Stimulated activated memory B cell treated with anti-CD40 and anti-IgM and Interleukin-4, amounts not matched to agents 10 μg/mL and 1 μg/mL and 100 μg/mL, for 72 hours (primary cell): ENCODE measurements at regions not wholly inside any gene's neighbourhood (a gene's known extent, or its start where the extent isn't known, plus 50 kb on each side); places are given as distances from the start of the nearest gene placed in this dataset.

ENCODE experiments used
- ATAC-seq: fragments of 150-1000 bp; cut with Tn5 transposase; 2 replicates; pipeline ENCODE4 v1.10.0; 2021
- H3K27ac Mint-ChIP-seq: one replicate; pipeline ENCODE4 v1.8.0; 2022; ENCODE audit warnings: mild to moderate bottlenecking, mixed read lengths
- H3K27me3 Mint-ChIP-seq: one replicate; pipeline ENCODE4 v1.8.0; 2022; ENCODE audit warnings: mixed read lengths
- H3K36me3 Mint-ChIP-seq: one replicate; pipeline ENCODE4 v1.8.0; 2022; ENCODE audit warnings: mixed read lengths
- H3K4me1 Mint-ChIP-seq: one replicate; pipeline ENCODE4 v1.8.0; 2022; ENCODE audit warnings: mixed read lengths
- H3K4me3 Mint-ChIP-seq: one replicate; pipeline ENCODE4 v1.8.0; 2022; ENCODE audit warnings: mild to moderate bottlenecking, moderate library complexity, mixed read lengths
- H3K9me3 Mint-ChIP-seq: one replicate; pipeline ENCODE4 v1.8.0; 2022; ENCODE audit warnings: mixed read lengths

- no peak for ATAC-seq
- Mint-ChIP-seq H3K9me3 (peaks cover 2% of the 10 kb centered on the region), H3K4me1 (no peaks in the 10 kb centered on the region), H3K4me3 (no peak overlapping the region), H3K27me3 (no peaks in the 10 kb centered on the region), H3K36me3 (no peaks in the 10 kb centered on the region), H3K27ac (no peak overlapping the region)
Observed at GRCh38 chr3:5645692-5646410, 458.3 kb downstream of the EDEM1 start.

DNA sequence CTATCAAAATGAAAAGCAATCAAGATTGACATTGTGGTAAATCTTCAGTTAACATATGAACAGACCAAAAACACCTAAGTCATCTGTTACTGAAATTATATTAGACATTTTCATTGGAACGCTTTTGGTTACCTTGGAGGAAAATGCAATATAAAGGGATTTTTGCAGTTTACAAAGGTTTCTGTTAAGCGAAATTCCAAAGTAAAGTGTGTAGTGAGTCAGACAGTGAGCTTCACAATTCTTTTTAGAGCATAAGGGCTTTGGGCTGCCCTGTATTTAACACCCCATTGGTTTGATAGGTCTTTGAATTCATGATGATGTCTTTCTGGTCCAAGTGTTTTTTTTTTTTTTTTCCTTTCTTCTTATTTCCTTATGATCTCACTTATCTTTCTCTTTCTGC is 462.8 kb downstream of the EDEM1 start:
- Mint-ChIP-seq H3K27me3 (no peaks in the 10 kb centered on the region), H3K9me3 (no peaks in the 10 kb centered on the region), H3K4me3 (no peak overlapping the region), H3K4me1 (no peaks in the 10 kb centered on the region), H3K36me3 (no peaks in the 10 kb centered on the region), H3K27ac (no peak overlapping the region)
- ATAC-seq: no peak

- Mint-ChIP-seq H3K4me3 (no peak overlapping the region), H3K4me1 (no peaks in the 10 kb centered on the region), H3K27me3 (no peaks in the 10 kb centered on the region), H3K27ac (no peak overlapping the region), H3K36me3 (no peaks in the 10 kb centered on the region), H3K9me3 (no peaks in the 10 kb centered on the region)
- no peak for ATAC-seq
Observed at GRCh38 chr3:5651351-5651750, 463.8 kb downstream of the EDEM1 start.

DNA sequence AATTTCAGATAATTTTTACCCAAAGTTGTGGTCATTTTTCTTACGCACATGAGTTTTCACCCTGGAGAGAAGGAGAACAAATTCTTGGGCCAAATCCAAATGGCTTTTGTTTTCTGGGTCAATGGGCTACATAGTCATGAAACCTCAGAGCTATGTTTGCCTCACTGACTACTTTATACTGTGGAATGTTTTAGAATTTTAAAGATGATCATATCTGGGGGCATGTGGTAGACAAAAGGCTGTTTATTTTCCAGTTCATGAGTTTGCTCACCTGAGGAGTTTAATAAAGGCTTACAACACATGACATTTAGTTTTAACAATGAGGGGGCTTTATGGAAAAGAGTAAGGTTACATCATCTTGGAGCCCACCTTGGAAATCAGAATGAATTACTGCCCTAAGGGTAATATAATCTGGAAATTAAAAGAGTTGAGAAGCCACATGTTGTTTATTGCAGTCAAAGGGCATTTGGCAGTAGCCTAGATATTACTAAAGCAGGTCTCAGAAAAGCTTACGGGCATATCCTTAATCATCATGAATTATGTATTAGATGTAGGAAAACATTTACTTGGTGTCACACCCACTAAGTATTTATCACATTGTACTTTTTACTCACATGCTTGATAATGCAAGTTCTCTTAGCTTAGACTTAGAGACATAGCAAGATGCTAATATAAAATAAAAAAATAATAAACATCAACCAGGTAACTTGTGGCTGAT is 466.1 kb downstream of the EDEM1 start:
- Mint-ChIP-seq H3K4me3 (no peak overlapping the region), H3K4me1 (no peaks in the 10 kb centered on the region), H3K36me3 (no peaks in the 10 kb centered on the region), H3K27ac (no peak overlapping the region), H3K9me3 (peaks cover 9% of the 10 kb centered on the region), H3K27me3 (no peaks in the 10 kb centered on the region)
- ATAC-seq: no peak

GRCh38 chr3:5657106-5657505 is 469.6 kb downstream of the EDEM1 start:
- no peak for ATAC-seq
- H3K4me3 Mint-ChIP-seq: no peak overlapping the region
- no peak overlapping the region for H3K27ac Mint-ChIP-seq
- peaks cover 9% of the 10 kb centered on the region for H3K9me3 Mint-ChIP-seq
- no peaks in the 10 kb centered on the region for H3K36me3 Mint-ChIP-seq
- H3K4me1 Mint-ChIP-seq: no peaks in the 10 kb centered on the region
- no peaks in the 10 kb centered on the region for H3K27me3 Mint-ChIP-seq

DNA sequence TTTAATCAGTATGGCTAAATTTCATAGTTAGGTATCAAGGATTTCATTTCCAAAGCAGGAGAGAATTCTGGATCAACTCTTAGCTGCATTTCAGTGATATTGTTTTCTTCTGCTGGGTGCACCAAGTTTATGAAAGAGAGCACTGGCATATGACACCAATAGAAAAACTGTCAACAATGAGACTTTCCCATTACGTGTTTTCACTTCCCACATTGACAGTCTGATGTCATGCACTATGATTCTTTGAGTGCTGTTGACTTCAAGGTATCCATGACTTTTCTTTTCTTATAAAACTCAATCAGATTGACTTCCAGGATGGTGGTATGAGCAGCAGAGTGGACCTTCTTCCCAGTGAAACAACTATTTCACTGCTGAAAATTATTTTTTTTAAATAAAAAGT is 476.1 kb downstream of the EDEM1 start:
- Mint-ChIP-seq H3K27me3 (no peaks in the 10 kb centered on the region), H3K4me1 (no peaks in the 10 kb centered on the region), H3K9me3 (peaks cover 16% of the 10 kb centered on the region), H3K27ac (no peak overlapping the region), H3K4me3 (no peak overlapping the region), H3K36me3 (no peaks in the 10 kb centered on the region)
- ATAC-seq: no peak

GRCh38 chr3:5666455-5666854 is 478.9 kb downstream of the EDEM1 start:
- H3K4me3 Mint-ChIP-seq: no peak overlapping the region
- no peaks in the 10 kb centered on the region for H3K4me1 Mint-ChIP-seq
- H3K27ac Mint-ChIP-seq: no peak overlapping the region
- H3K27me3 Mint-ChIP-seq: no peaks in the 10 kb centered on the region
- H3K36me3 Mint-ChIP-seq: no peaks in the 10 kb centered on the region
- peaks cover 16% of the 10 kb centered on the region for H3K9me3 Mint-ChIP-seq
- ATAC-seq: no peak

- Mint-ChIP-seq H3K36me3 (no peaks in the 10 kb centered on the region), H3K27ac (no peak overlapping the region), H3K4me1 (no peaks in the 10 kb centered on the region), H3K4me3 (no peak overlapping the region), H3K9me3 (peaks cover 6% of the 10 kb centered on the region), H3K27me3 (no peaks in the 10 kb centered on the region)
- ATAC-seq: no peak
Observed at GRCh38 chr3:5673521-5673920, 486.0 kb downstream of the EDEM1 start.

DNA sequence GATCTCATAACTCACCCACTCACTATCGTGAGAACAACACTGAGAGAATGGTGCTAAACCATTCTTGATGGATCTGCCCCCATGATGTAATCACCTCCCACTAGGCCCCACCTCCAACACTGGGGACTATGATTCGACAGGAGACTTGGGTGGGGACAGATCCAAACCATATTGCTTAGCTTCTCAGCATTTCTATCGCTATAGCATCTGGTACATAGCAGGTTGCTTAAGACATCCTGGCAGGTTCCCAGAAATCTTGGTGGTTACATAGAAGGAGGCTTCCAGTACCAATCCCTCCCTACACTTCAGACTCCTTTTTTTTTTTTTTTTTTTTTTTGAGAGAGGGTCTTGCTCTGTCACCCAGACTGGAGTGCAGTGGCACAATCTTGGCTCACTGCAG is 487.8 kb downstream of the EDEM1 start:
- H3K9me3 Mint-ChIP-seq: peaks cover 12% of the 10 kb centered on the region
- ATAC-seq: no peak
- H3K27ac Mint-ChIP-seq: no peak overlapping the region
- H3K4me3 Mint-ChIP-seq: no peak overlapping the region
- H3K36me3 Mint-ChIP-seq: no peaks in the 10 kb centered on the region
- H3K4me1 Mint-ChIP-seq: no peaks in the 10 kb centered on the region
- no peaks in the 10 kb centered on the region for H3K27me3 Mint-ChIP-seq

DNA sequence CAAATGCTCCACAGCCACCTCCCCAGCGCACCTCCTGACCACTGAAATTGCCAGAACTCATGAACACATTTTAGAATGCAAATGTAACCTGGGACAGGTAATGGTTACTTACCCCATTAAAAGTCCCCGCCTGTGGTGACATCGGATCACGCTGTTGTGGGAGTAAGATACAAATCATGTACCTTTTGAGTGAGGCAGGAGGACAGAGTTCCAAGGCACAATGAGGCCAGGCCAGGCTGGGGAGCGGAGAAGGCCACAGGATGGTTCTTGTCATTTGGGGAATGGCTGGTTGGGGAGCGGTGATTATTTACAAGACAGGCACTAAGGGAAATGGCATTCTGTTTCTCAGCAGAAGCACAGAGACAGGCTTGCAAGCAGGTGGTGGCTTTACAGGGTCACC is 490.0 kb downstream of the EDEM1 start:
- Mint-ChIP-seq H3K27me3 (no peaks in the 10 kb centered on the region), H3K4me1 (no peaks in the 10 kb centered on the region), H3K36me3 (no peaks in the 10 kb centered on the region), H3K27ac (no peak overlapping the region), H3K4me3 (no peak overlapping the region), H3K9me3 (peaks cover 17% of the 10 kb centered on the region)
- ATAC-seq: no peak

- H3K4me3 Mint-ChIP-seq: no peak overlapping the region
- ATAC-seq: no peak
- H3K27me3 Mint-ChIP-seq: no peaks in the 10 kb centered on the region
- no peaks in the 10 kb centered on the region for H3K36me3 Mint-ChIP-seq
- H3K27ac Mint-ChIP-seq: no peak overlapping the region
- no peaks in the 10 kb centered on the region for H3K4me1 Mint-ChIP-seq
- peaks cover 17% of the 10 kb centered on the region for H3K9me3 Mint-ChIP-seq
Observed at GRCh38 chr3:5678248-5678647, 490.7 kb downstream of the EDEM1 start.

- H3K9me3 Mint-ChIP-seq: peaks cover 17% of the 10 kb centered on the region
- no peak overlapping the region for H3K27ac Mint-ChIP-seq
- ATAC-seq: no peak
- no peaks in the 10 kb centered on the region for H3K4me1 Mint-ChIP-seq
- H3K4me3 Mint-ChIP-seq: no peak overlapping the region
- no peaks in the 10 kb centered on the region for H3K36me3 Mint-ChIP-seq
- no peaks in the 10 kb centered on the region for H3K27me3 Mint-ChIP-seq
Observed at GRCh38 chr3:5678844-5679243, 491.3 kb downstream of the EDEM1 start.

DNA sequence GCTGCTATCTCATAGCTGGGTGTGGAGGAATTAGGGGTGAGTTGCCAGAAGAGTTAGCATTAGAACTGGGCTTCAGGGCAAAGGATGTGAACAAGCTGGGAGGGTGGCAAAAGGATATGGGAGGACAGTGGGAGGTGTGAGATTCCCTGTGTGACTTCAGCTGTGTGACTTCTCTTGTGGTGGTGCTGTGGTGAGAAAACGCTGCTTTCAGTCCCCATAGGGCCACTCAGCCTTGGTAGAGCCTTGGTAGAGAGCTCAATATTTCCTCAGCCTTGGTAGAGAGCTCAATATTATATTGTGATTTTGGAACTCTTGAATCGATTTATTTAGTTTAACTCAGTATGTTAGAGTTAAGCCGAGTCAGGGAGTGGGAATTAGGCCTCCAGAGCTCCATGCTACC is 499.7 kb downstream of the EDEM1 start:
- Mint-ChIP-seq H3K36me3 (no peaks in the 10 kb centered on the region), H3K4me1 (no peaks in the 10 kb centered on the region), H3K27me3 (no peaks in the 10 kb centered on the region), H3K27ac (no peak overlapping the region), H3K9me3 (peaks cover 14% of the 10 kb centered on the region), H3K4me3 (no peak overlapping the region)
- ATAC-seq: no peak

DNA sequence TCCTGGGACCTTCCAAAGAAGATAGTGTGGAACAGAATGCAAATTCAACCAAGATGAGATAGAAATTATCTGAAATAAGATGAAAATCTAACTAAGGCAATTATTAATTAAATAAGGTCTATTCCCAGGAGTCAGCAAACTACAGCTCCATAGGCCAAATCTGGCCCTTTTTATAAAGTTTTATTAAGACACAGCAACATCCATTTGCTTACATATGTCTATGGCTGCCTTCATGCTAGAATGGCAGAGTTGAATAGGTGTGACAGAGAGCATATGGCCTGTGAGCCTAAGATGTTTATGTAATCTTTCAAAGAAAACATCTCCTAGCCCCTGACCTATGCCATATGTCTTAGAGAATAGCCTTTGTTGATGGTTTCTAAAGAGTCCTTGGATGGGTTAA is 503.0 kb downstream of the EDEM1 start:
- H3K4me1 Mint-ChIP-seq: no peaks in the 10 kb centered on the region
- ATAC-seq: no peak
- no peak overlapping the region for H3K4me3 Mint-ChIP-seq
- peaks cover 21% of the 10 kb centered on the region for H3K9me3 Mint-ChIP-seq
- no peak overlapping the region for H3K27ac Mint-ChIP-seq
- H3K36me3 Mint-ChIP-seq: no peaks in the 10 kb centered on the region
- H3K27me3 Mint-ChIP-seq: no peaks in the 10 kb centered on the region

DNA sequence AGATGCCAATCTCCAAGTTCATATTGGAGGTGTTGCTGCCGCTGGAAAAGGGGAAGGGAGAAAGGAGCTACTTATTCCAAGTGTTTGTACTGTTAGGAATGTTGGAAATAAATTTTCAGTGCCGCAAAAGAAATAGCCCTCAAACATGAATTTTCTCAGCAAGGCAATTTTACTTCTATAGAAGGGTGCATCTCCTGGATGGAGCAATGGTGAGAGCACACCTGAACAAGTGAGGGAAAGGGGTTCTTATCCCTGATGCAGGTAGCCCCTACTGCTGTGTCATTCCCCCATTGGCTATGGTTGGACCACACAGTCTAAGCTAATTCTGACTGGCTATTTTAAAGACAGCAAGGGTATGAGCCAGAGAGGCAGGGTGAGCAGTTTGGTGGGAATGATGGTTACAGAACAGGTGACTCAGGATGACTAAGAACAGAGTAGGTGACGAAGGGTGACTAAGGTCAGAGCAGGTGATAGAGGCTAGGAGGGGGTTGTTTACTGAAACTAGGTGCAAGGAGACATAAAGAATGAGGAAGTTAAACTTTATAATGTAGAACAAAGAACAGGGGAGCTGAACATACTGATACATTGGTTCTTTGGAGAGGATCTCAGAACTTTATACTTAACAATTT is 503.5 kb downstream of the EDEM1 start:
- Mint-ChIP-seq H3K9me3 (peaks cover 17% of the 10 kb centered on the region), H3K4me1 (no peaks in the 10 kb centered on the region), H3K27me3 (no peaks in the 10 kb centered on the region), H3K4me3 (no peak overlapping the region), H3K36me3 (no peaks in the 10 kb centered on the region), H3K27ac (no peak overlapping the region)
- no peak for ATAC-seq

DNA sequence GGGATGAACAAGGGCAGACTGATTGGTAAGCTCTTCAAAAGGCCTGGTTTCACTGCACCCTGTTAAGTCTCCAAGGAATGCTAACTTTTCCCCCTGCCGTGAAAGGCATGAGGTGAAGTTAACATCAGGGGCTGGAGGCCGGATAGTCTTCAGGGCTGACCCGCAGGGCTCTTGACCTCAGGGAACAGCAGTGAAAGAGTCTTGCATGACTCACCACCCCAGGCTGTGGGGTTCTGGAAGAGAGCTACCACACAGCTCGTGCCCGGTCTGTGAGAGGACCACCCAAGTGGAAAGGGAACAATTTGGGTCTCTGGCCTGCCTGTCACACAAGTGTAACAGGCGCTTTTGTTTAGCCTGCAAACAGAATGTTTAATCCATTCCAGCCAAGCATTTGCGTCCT is 504.9 kb downstream of the EDEM1 start:
- Mint-ChIP-seq H3K4me3 (no peak overlapping the region), H3K36me3 (no peaks in the 10 kb centered on the region), H3K9me3 (peaks cover 17% of the 10 kb centered on the region), H3K27ac (no peak overlapping the region), H3K27me3 (no peaks in the 10 kb centered on the region), H3K4me1 (no peaks in the 10 kb centered on the region)
- no peak for ATAC-seq
